Parathyroid adenoma (tissue), 2 donors: ENCODE measurements at regions not wholly inside any gene's neighbourhood (a gene's known extent, or its start where the extent isn't known, plus 50 kb on each side); places are given as distances from the start of the nearest gene placed in this dataset.
"Not testable (repeated sequence)": the region's sequence is repeated elsewhere in the genome, so short reads cannot be mapped to it uniquely, and the experiment has no call there.

Source experiments
- H2AFZ ChIP-seq: fragments of 300-600 bp; sonication (generic); one replicate; pipeline ENCODE4 v1.7.0; 2017; ENCODE audit warnings: antibody characterized with exemption, mild to moderate bottlenecking
- H3K27ac ChIP-seq: fragments of 300-600 bp; sonication (generic); one replicate; pipeline ENCODE4 v1.7.0; 2017
- H3K27me3 ChIP-seq: fragments of 300-600 bp; sonication (generic); one replicate; pipeline ENCODE4 v1.7.0; 2017; ENCODE audit warnings: low read length; ENCODE audit not compliant: control insufficient read depth, insufficient read depth
- H3K36me3 ChIP-seq: fragments of 300-600 bp; sonication (generic); one replicate; pipeline ENCODE4 v1.7.0; 2017; ENCODE audit warnings: low read length; ENCODE audit not compliant: control insufficient read depth, insufficient read depth
- H3K4me1 ChIP-seq: fragments of 300-600 bp; sonication (generic); one replicate; pipeline ENCODE4 v1.7.0; 2017; ENCODE audit warnings: control low read depth
- H3K4me2 ChIP-seq: fragments of 300-600 bp; sonication (generic); one replicate; pipeline ENCODE4 v1.7.0; 2017; ENCODE audit warnings: low read length
- H3K4me3 ChIP-seq: fragments of 300-600 bp; sonication (generic); one replicate; pipeline ENCODE4 v1.7.0; 2017; ENCODE audit warnings: low read depth, low read length
- H3K79me2 ChIP-seq: fragments of 300-600 bp; sonication (generic); one replicate; pipeline ENCODE4 v1.7.0; 2017; ENCODE audit warnings: control low read depth
- H3K9ac ChIP-seq: fragments of 300-600 bp; sonication (generic); one replicate; pipeline ENCODE4 v1.7.0; 2017; ENCODE audit warnings: mild to moderate bottlenecking
- H3K9me3 ChIP-seq: fragments of 300-600 bp; sonication (generic); one replicate; pipeline ENCODE4 v1.7.0; 2017; ENCODE audit warnings: low read length; ENCODE audit not compliant: control insufficient read depth
- TF ChIP-seq, protein P1 (sequence below): fragments of 300-600 bp; sonication (generic); IDR thresholded peaks from one replicate; pipeline ENCODE4 v1.7.0; 2017; ENCODE audit warnings: antibody characterized with exemption, mild to moderate bottlenecking
- donor health status: primary hyperparathyroidism.

GRCh38 chr6:139521338-139521737 is 146.9 kb upstream of the CITED2 start:
- Histone ChIP-seq H3K9me3 (no peaks in the 10 kb centered on the region), H2AFZ (no peak overlapping the region), H3K36me3 (no peaks in the 10 kb centered on the region), H3K27ac (no peak overlapping the region), H3K4me3 (no peak overlapping the region), H3K9ac (no peak overlapping the region), H3K4me2 (no peak overlapping the region), H3K27me3 (no peaks in the 10 kb centered on the region), H3K4me1 (peaks cover 37% of the 10 kb centered on the region), H3K79me2 (no peaks in the 10 kb centered on the region)
- TF ChIP-seq, protein P1, sequence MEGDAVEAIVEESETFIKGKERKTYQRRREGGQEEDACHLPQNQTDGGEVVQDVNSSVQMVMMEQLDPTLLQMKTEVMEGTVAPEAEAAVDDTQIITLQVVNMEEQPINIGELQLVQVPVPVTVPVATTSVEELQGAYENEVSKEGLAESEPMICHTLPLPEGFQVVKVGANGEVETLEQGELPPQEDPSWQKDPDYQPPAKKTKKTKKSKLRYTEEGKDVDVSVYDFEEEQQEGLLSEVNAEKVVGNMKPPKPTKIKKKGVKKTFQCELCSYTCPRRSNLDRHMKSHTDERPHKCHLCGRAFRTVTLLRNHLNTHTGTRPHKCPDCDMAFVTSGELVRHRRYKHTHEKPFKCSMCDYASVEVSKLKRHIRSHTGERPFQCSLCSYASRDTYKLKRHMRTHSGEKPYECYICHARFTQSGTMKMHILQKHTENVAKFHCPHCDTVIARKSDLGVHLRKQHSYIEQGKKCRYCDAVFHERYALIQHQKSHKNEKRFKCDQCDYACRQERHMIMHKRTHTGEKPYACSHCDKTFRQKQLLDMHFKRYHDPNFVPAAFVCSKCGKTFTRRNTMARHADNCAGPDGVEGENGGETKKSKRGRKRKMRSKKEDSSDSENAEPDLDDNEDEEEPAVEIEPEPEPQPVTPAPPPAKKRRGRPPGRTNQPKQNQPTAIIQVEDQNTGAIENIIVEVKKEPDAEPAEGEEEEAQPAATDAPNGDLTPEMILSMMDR = no peak

DNA sequence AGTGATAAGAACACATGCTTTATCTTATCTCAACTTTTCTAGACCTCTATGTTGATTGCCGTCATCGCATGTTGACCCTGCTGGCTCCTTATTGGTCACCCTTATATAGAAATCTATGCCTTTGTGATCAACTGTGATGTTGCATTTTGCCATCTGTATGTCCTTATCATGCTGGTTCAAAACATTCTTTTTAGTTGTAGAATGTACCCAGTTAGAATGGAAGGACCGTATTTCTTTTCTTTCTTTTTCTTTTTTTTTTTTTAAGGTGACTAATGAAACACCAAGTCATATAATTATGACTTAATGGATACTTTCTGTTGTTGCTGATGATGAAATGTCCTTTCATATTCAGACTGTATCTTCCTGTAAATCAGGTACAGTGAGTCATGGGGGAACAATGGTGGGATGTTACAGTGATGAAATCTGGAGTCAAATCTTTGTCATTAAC is 145.9 kb upstream of the CITED2 start:
- Histone ChIP-seq H3K27ac (peak overlapping the region; percentile 26), H3K4me3 (no peak overlapping the region), H3K4me2 (no peak overlapping the region), H3K4me1 (peaks cover 37% of the 10 kb centered on the region), H3K9ac (no peak overlapping the region), H2AFZ (peak overlapping the region; percentile 8), H3K79me2 (no peaks in the 10 kb centered on the region), H3K9me3 (no peaks in the 10 kb centered on the region), H3K27me3 (no peaks in the 10 kb centered on the region), H3K36me3 (no peaks in the 10 kb centered on the region)
- TF ChIP-seq, protein P1 = no peak

DNA sequence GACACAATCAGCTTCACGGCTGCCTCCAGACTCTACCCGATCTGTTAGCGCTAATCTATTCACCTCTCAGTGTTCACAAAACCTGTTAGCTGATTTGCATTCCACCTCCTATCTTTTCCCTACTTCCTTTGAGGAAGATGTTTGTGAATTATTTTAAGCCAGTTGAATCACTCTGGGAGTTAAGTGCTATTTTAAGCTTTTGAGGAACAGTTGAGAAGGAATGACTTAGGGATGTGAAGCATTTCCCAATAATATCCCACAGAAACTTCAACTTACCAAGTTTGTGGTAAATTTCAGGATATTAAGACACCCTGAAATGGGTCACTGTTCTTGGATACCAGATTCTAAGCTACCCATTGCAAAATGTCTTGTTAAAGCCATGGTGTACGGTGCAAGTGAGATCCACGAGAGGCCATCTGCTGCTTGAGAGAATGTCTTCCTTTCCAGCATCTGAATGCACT is 145.2 kb upstream of the CITED2 start:
- TF ChIP-seq, protein P1 = no peak
- H3K36me3 ChIP-seq = no peaks in the 10 kb centered on the region
- H3K4me3 ChIP-seq = no peak overlapping the region
- no peaks in the 10 kb centered on the region for H3K27me3 ChIP-seq
- H3K4me2 ChIP-seq = no peak overlapping the region
- H3K4me1 ChIP-seq = peaks cover 44% of the 10 kb centered on the region
- H2AFZ ChIP-seq = peak overlapping the region; percentile 27
- peak overlapping the region; percentile 26 for H3K27ac ChIP-seq
- no peaks in the 10 kb centered on the region for H3K79me2 ChIP-seq
- H3K9ac ChIP-seq = no peak overlapping the region
- H3K9me3 ChIP-seq = no peaks in the 10 kb centered on the region

DNA sequence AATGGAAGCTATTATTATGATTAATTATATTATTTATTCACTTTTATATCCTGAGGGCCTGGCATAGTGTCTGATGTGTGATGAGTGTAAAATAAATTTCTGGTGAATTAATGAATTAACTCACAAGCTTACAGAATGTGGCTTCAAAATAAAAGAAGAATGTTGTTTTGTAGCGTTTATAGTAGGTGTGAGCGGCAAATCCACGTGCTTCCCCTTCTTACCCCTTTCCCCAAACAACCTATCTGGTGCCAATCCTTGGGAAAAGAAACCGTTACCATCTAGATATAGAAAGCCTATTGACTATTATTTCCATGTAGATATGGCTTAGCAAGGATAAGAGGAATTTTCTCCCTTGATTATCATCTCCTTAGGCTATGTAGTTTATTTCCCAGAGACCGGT is 144.6 kb upstream of the CITED2 start:
- H3K9ac ChIP-seq = no peak overlapping the region
- TF ChIP-seq, protein P1 = no peak
- H2AFZ ChIP-seq = peak overlapping the region; percentile 27
- no peak overlapping the region for H3K4me2 ChIP-seq
- no peaks in the 10 kb centered on the region for H3K36me3 ChIP-seq
- no peak overlapping the region for H3K4me3 ChIP-seq
- peak overlapping the region; percentile 26 for H3K27ac ChIP-seq
- H3K79me2 ChIP-seq = no peaks in the 10 kb centered on the region
- peaks cover 46% of the 10 kb centered on the region for H3K4me1 ChIP-seq
- no peaks in the 10 kb centered on the region for H3K9me3 ChIP-seq
- H3K27me3 ChIP-seq = no peaks in the 10 kb centered on the region

- H2AFZ ChIP-seq = no peak overlapping the region
- no peaks in the 10 kb centered on the region for H3K9me3 ChIP-seq
- H3K4me1 ChIP-seq = peaks cover 46% of the 10 kb centered on the region
- TF ChIP-seq, protein P1 = no peak
- H3K27ac ChIP-seq = peak overlapping the region; percentile 89
- no peak overlapping the region for H3K4me3 ChIP-seq
- H3K79me2 ChIP-seq = no peaks in the 10 kb centered on the region
- no peaks in the 10 kb centered on the region for H3K27me3 ChIP-seq
- H3K9ac ChIP-seq = no peak overlapping the region
- no peaks in the 10 kb centered on the region for H3K36me3 ChIP-seq
- peak overlapping the region; percentile 25 for H3K4me2 ChIP-seq
Observed at GRCh38 chr6:139518556-139519091, 144.2 kb upstream of the CITED2 start.

- not testable (repeated sequence) for H3K4me2 ChIP-seq, H3K27me3 ChIP-seq, H3K9ac ChIP-seq, H3K36me3 ChIP-seq, H3K9me3 ChIP-seq, H3K79me2 ChIP-seq, H3K4me3 ChIP-seq
- H3K4me1 ChIP-seq = peaks cover 46% of the 10 kb centered on the region
- H2AFZ ChIP-seq = peak overlapping the region; percentile 45
- H3K27ac ChIP-seq = peak overlapping the region; percentile 89
Observed at GRCh38 chr6:139517998-139518555, 143.6 kb upstream of the CITED2 start.
